ENCODE measurements at regions not wholly inside any gene's neighbourhood (a gene's known extent, or its start where the extent isn't known, plus 50 kb on each side); places are given as distances from the start of the nearest gene placed in this dataset.

- Histone ChIP-seq H3K36me3 (ENCODE audit: control insufficient read depth, insufficient read depth, low read length) (no peaks in the 10 kb centered on the region), H3K9me3 (ENCODE audit: control insufficient read depth, low read length) (no peaks in the 10 kb centered on the region), H3K27ac (ENCODE audit: low read depth, low read length, severe bottlenecking) (no peak overlapping the region), H3K4me1 (ENCODE audit: control insufficient read depth, insufficient read depth, low read length, poor library complexity, severe bottlenecking) (no peaks in the 10 kb centered on the region), H3K4me3 (ENCODE audit: extremely low read depth, insufficient read depth, low read length, poor library complexity, severe bottlenecking) (no peak overlapping the region)
- WGBS, 2 experiments (ENCODE audit: insufficient coverage in 2 of 2): 84 to 87% methylated on average over 6 to 7 of the region's 7 CpGs
Observed at GRCh38 chr12:66066137-66066928, 64.2 kb downstream of the LLPH start.

- H3K9me3 ChIP-seq (ENCODE audit: control insufficient read depth, low read length): no peaks in the 10 kb centered on the region
- no peak overlapping the region for H3K27ac ChIP-seq (ENCODE audit: low read depth, low read length, severe bottlenecking)
- H3K4me1 ChIP-seq (ENCODE audit: control insufficient read depth, insufficient read depth, low read length, poor library complexity, severe bottlenecking): no peaks in the 10 kb centered on the region
- H3K4me3 ChIP-seq (ENCODE audit: extremely low read depth, insufficient read depth, low read length, poor library complexity, severe bottlenecking): no peak overlapping the region
- WGBS, 2 experiments (ENCODE audit: insufficient coverage in 2 of 2): 90 to 100% methylated on average over 1 to 2 of the region's 3 CpGs
- H3K36me3 ChIP-seq (ENCODE audit: control insufficient read depth, insufficient read depth, low read length): no peaks in the 10 kb centered on the region
Observed at GRCh38 chr12:66065641-66066136, 64.9 kb downstream of the LLPH start.

- Histone ChIP-seq H3K27ac (ENCODE audit: low read depth, low read length, severe bottlenecking) (no peak overlapping the region), H3K4me1 (ENCODE audit: control insufficient read depth, insufficient read depth, low read length, poor library complexity, severe bottlenecking) (no peaks in the 10 kb centered on the region), H3K36me3 (ENCODE audit: control insufficient read depth, insufficient read depth, low read length) (no peaks in the 10 kb centered on the region), H3K9me3 (ENCODE audit: control insufficient read depth, low read length) (no peaks in the 10 kb centered on the region), H3K4me3 (ENCODE audit: extremely low read depth, insufficient read depth, low read length, poor library complexity, severe bottlenecking) (no peak overlapping the region)
- whole genome bisulfite sequencing, 2 experiments (ENCODE audit: insufficient coverage in 2 of 2): no CpG with 5 or more reads among the region's 3 CpGs
Observed at GRCh38 chr12:66065150-66065549, 65.4 kb downstream of the LLPH start.

GRCh38 chr12:66063916-66064315, 66.6 kb downstream of the LLPH start:
- Histone ChIP-seq H3K4me3 (ENCODE audit: extremely low read depth, insufficient read depth, low read length, poor library complexity, severe bottlenecking) (no peak overlapping the region), H3K9me3 (ENCODE audit: control insufficient read depth, low read length) (no peaks in the 10 kb centered on the region), H3K27ac (ENCODE audit: low read depth, low read length, severe bottlenecking) (no peak overlapping the region), H3K4me1 (ENCODE audit: control insufficient read depth, insufficient read depth, low read length, poor library complexity, severe bottlenecking) (no peaks in the 10 kb centered on the region), H3K36me3 (ENCODE audit: control insufficient read depth, insufficient read depth, low read length) (no peaks in the 10 kb centered on the region)
- 78% methylated on average over 1 of the region's 3 CpGs; no CpG with 5 or more reads in 1 of the 2 experiments for WGBS, 2 experiments (ENCODE audit: insufficient coverage in 2 of 2)

- H3K9me3 ChIP-seq (ENCODE audit: control insufficient read depth, low read length): no peaks in the 10 kb centered on the region
- no peaks in the 10 kb centered on the region for H3K4me1 ChIP-seq (ENCODE audit: control insufficient read depth, insufficient read depth, low read length, poor library complexity, severe bottlenecking)
- no peaks in the 10 kb centered on the region for H3K36me3 ChIP-seq (ENCODE audit: control insufficient read depth, insufficient read depth, low read length)
- H3K27ac ChIP-seq (ENCODE audit: low read depth, low read length, severe bottlenecking): no peak overlapping the region
- WGBS, 2 experiments (ENCODE audit: insufficient coverage in 2 of 2): 80 to 90% methylated on average over 2 to 3 of the region's 3 CpGs
- no peak overlapping the region for H3K4me3 ChIP-seq (ENCODE audit: extremely low read depth, insufficient read depth, low read length, poor library complexity, severe bottlenecking)
Observed at GRCh38 chr12:66062290-66062625, 68.3 kb downstream of the LLPH start.

- 31 to 48% methylated on average over 4 to 5 of the region's 10 CpGs for WGBS, 2 experiments (ENCODE audit: insufficient coverage in 2 of 2)
- no peak overlapping the region for H3K4me3 ChIP-seq (ENCODE audit: extremely low read depth, insufficient read depth, low read length, poor library complexity, severe bottlenecking)
- H3K9me3 ChIP-seq (ENCODE audit: control insufficient read depth, low read length): no peaks in the 10 kb centered on the region
- H3K36me3 ChIP-seq (ENCODE audit: control insufficient read depth, insufficient read depth, low read length): no peaks in the 10 kb centered on the region
- no peaks in the 10 kb centered on the region for H3K4me1 ChIP-seq (ENCODE audit: control insufficient read depth, insufficient read depth, low read length, poor library complexity, severe bottlenecking)
- H3K27ac ChIP-seq (ENCODE audit: low read depth, low read length, severe bottlenecking): no peak overlapping the region
Observed at GRCh38 chr12:66061557-66062289, 68.8 kb downstream of the LLPH start.

- no CpG with 5 or more reads among the region's 3 CpGs for WGBS, 2 experiments (ENCODE audit: insufficient coverage in 2 of 2)
Observed at GRCh38 chr12:66061076-66061475, 69.5 kb downstream of the LLPH start.

GRCh38 chr12:66060163-66060907, 70.2 kb downstream of the LLPH start:
- Histone ChIP-seq H3K4me1 (ENCODE audit: control insufficient read depth, insufficient read depth, low read length, poor library complexity, severe bottlenecking) (no peaks in the 10 kb centered on the region), H3K9me3 (ENCODE audit: control insufficient read depth, low read length) (no peaks in the 10 kb centered on the region), H3K4me3 (ENCODE audit: extremely low read depth, insufficient read depth, low read length, poor library complexity, severe bottlenecking) (no peak overlapping the region), H3K27ac (ENCODE audit: low read depth, low read length, severe bottlenecking) (no peak overlapping the region), H3K36me3 (ENCODE audit: control insufficient read depth, insufficient read depth, low read length) (no peaks in the 10 kb centered on the region)
- WGBS, 2 experiments (ENCODE audit: insufficient coverage in 2 of 2): no CpG with 5 or more reads among the region's 2 CpGs

More at GRCh38 chr12:66061076-66061475, 69.5 kb downstream of the LLPH start:
- Histone ChIP-seq H3K4me1 (ENCODE audit: control insufficient read depth, insufficient read depth, low read length, poor library complexity, severe bottlenecking) (no peaks in the 10 kb centered on the region), H3K9me3 (ENCODE audit: control insufficient read depth, low read length) (no peaks in the 10 kb centered on the region), H3K27ac (ENCODE audit: low read depth, low read length, severe bottlenecking) (no peak overlapping the region), H3K4me3 (ENCODE audit: extremely low read depth, insufficient read depth, low read length, poor library complexity, severe bottlenecking) (no peak overlapping the region), H3K36me3 (ENCODE audit: control insufficient read depth, insufficient read depth, low read length) (no peaks in the 10 kb centered on the region)

- Histone ChIP-seq H3K36me3 (ENCODE audit: control insufficient read depth, insufficient read depth, low read length) (no peaks in the 10 kb centered on the region), H3K9me3 (ENCODE audit: control insufficient read depth, low read length) (no peaks in the 10 kb centered on the region), H3K27ac (ENCODE audit: low read depth, low read length, severe bottlenecking) (no peak overlapping the region), H3K4me1 (ENCODE audit: control insufficient read depth, insufficient read depth, low read length, poor library complexity, severe bottlenecking) (no peaks in the 10 kb centered on the region), H3K4me3 (ENCODE audit: extremely low read depth, insufficient read depth, low read length, poor library complexity, severe bottlenecking) (no peak overlapping the region)
- WGBS, 2 experiments (ENCODE audit: insufficient coverage in 2 of 2): 88 to 93% methylated on average over 2 of the region's 5 CpGs
Observed at GRCh38 chr12:66059666-66060065, 70.9 kb downstream of the LLPH start.

- 98% methylated on average over 3 of the region's 3 CpGs for WGBS, 2 experiments (ENCODE audit: insufficient coverage in 2 of 2)
- Histone ChIP-seq H3K9me3 (ENCODE audit: control insufficient read depth, low read length) (no peaks in the 10 kb centered on the region), H3K4me3 (ENCODE audit: extremely low read depth, insufficient read depth, low read length, poor library complexity, severe bottlenecking) (no peak overlapping the region), H3K4me1 (ENCODE audit: control insufficient read depth, insufficient read depth, low read length, poor library complexity, severe bottlenecking) (no peaks in the 10 kb centered on the region), H3K36me3 (ENCODE audit: control insufficient read depth, insufficient read depth, low read length) (no peaks in the 10 kb centered on the region), H3K27ac (ENCODE audit: low read depth, low read length, severe bottlenecking) (no peak overlapping the region)
Observed at GRCh38 chr12:66058554-66058953, 72.0 kb downstream of the LLPH start.

Measured in mesodermal cell (in vitro differentiated cells).